LHCN-M2 (cell line): ENCODE measurements at regions not wholly inside any gene's neighbourhood (a gene's known extent, or its start where the extent isn't known, plus 50 kb on each side); places are given as distances from the start of the nearest gene placed in this dataset.
"Not testable (repeated sequence)": the region's sequence is repeated elsewhere in the genome, so short reads cannot be mapped to it uniquely, and the experiment has no call there.

Experiments
- DNase-seq: peaks from one replicate; pipeline ENCODE4 v3.0.0-alpha.2; 2012; ENCODE audit warnings: low read depth

DNA sequence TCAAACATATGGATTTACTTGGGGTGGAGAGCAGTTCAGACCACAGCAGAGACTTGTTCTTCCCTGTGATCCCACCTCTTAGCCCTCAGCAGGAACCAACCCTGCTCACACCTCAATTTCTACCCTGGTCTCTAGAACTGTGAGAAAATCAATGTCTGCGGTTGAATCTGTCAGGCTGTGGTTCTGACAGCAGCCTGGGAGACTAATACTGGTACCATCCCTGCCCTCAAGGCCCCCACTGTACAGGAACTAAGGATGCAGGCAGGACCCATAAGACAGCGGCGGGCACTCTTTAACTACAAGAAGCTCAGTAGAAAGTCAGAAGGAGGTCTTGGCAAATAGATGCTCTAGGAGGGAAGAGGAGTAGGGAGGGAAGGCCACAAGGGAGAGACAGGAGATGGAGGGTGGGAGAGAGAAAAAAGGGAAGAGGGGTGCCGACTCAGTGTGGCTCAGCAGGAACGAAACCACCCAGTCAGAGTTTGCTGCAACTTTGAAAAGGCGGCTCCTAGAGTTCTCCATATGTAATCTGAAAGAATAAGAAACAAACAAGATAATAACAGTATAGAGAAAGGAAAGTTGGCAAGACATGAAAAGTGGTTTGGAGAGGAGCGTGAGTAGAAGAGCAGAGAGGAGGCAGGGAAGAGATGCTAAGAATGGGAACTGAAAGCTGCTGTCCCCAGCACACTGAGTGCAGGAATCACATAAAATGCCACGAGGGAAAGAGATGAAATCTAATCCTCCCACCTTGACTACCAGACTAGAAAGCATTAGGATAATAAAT is 323.9 kb upstream of the ID2 start:
- no peak for DNase-seq

DNA sequence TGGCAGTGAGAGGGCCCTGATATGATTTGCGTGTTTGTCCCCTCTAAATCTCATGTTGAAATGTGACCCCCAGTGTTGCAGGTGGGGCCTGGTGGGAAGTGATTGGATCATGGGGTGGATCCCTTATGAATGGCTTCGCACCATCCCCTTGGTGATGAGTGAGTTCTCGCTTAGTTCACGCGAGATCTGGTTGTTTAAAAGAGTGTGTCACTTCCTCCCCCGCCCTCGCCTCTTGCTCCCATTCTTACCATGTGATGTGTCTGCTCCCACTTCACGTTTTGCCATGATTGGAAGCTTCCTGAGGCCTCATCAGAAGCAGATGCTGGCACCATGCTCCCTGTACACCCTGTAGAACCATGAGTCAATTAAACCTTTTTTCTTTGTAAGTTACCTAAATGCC is 319.9 kb upstream of the ID2 start:
- no peak for DNase-seq

DNA sequence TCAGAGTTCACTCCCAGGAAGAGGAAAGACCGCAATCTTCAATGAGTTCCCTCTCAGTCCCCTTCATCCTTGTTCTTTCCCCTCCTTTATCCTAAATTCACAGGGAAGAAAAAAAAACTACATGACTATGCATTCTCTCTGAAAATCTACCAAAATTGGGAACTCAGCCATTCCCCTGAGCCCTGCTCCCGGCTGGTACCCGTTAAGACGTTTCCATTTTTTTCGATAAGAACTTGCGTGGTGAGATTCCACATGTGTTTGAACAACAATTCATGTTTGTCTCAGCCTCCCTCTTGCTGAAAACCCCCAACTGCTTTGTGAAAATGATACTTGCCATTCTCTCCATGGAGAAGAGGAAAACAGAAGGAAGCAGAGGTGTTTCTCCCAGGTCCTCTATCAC is 318.7 kb upstream of the ID2 start:
- no peak for DNase-seq

DNA sequence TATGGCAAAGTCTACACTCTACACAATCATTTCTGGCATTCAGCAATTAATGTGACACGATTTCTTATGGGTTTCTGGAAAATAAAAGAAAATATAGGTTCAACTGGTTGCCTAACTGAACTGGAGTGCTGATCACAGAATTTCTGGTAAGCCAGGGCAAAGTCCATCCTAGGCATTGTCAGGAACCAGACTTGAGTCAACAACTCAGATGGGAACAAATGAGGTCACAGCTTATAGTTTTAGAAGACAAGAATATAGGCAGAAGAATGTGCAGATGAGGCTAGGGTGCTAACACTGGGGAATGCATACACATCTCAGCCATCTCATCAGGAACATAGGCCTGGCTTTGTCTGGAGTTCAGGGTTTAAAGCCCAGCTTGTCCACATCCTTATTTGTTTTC is 317.2 kb upstream of the ID2 start:
- DNase-seq, result no peak

DNA sequence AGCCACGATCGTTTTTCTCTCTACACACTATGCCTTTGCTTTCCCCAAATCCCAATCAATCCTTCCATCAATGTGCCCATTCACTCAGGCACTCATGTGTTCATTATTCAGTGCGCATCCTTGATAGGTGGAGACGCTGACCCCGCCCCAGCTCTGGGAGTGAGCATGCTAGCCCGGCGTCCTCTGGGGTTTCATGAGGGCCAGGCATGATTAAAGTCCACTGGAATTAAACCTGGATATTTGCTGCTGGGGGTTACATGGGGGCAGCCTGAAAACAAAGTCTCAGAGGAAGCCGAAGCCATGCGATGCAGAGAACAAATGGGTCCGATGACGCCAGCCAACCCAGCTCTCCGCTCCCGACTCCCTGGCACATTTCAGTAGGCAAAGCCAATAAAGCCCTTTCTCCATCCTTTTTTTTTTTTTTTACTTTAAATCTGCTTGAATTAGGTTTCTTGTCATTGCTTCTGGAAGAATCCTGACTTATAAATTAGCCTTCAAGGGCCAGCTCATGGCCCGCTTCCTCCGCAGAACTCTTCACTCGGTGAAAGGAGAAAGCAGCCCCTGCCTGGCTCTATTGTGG is 316.4 kb upstream of the ID2 start:
- no peak for DNase-seq

DNA sequence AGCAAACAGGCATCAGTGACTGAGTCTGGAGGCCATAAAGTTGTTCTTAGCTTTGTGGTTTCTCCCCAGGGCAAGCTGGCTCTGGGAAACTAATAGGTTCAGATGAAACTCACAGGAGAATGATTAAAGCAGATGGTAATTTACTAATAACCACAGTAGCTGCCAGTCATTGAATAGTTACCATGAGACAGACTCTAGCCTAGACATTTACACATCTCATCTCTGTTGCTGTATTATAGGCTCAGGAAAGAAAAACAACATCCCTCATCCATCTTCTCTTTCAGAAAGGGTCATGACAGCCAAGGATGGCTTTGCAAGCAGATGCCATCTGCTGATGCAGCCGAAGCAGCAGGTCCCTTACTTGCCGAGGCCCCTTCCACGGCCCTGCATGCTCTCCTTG is 314.0 kb upstream of the ID2 start:
- no peak for DNase-seq

DNA sequence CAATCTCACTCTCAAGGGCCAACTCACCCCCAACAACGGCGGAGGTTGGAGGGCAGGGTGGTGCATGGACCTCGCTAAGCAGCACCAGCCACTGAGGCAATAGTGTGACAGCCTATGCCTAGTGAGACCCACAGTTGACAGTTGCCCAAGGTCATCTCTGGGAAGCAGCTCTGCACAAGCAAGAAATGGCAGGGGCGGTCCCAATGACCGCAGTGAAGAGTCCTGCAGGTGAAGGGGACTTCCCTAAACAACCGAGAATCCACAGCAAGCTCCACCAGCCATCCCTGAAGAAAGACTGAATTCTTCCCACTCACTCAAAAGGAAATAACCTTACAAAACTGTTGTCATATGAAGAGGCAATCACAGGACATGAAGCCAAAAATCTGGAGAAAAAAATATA is 313.4 kb upstream of the ID2 start:
- DNase-seq, result no peak

DNA sequence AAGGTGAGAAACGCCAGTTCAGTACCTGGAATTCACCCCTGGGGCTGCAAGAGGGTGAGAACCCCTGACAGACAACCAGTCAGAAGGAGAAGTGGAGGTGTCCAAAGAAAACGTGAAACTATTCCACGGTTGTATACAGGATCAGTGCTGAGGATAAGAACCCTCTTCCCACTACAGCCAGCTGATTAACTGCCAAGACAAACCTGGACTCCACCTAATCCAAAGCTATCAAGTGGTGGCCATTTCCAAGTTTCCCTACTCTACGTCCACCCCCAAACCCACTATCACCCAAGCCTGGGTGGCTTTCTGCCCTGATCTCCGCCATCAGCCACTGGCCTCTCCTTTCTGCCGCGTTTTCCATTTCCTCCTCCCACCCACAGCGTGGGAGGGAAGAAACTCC is 312.3 kb upstream of the ID2 start:
- DNase-seq, result no peak

DNA sequence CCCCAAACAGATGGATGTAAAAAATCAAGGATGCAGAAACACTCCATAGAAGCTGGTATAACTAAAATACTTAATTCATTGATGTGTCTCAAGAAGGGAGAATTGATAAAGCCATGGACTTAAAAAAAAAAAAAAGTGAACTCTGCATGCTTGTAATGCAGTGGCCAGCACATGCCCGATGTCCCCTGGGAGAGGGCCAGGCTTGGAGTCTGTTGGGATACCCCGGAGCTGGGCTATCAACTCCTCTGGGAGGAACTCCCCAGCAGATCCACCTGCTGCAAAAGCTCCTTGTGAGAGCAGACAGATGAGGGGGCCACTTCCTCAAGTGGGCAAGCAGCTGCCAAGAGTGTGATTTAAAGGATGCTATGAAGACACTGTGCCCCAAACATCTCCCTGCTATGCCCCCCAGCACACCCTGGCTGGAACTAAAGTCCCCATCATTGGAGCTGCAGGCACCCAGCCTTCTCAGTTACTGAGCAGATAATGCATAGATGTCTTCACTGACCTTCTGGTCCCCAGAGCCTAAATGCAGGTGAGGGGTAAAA is 311.5 kb upstream of the ID2 start:
- no peak for DNase-seq

DNA sequence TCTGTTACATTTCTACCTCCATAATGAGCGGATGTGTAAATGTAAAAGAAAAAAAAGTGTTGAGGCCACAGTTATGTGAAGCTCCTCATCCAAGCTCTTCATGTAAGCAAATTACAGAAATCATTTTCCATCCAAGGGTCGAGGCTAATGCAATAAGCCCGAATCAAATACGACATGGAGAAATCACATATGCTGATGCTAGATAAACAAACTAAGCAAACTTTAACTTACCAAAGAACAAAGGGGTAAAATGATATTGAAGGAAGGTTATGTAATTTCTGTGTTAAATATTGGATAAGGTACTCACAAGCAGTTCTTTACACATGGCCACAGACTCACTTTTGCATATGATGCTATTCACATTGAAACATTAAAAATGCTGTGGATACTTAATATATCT is 310.2 kb upstream of the ID2 start:
- DNase-seq, result no peak

DNA sequence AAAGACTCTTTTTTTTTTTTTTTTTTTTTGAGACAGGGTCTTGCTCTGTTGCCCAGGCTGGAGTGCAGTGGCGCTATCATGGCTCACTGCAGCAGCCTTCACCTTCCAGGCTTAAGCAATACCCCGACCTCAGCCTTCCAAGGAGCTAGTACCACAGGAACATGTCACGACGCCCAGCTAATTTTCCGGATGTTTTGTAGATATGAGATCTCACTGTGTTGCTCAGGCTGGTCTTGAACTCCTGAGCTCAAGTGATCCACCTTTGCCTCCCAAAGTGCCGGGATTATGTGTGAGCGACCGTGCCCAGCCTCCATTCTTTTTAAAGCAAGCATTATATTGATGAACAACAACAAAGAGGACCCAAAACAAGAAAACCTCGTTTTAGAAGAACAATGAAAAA is 307.1 kb upstream of the ID2 start:
- no peak for DNase-seq

DNA sequence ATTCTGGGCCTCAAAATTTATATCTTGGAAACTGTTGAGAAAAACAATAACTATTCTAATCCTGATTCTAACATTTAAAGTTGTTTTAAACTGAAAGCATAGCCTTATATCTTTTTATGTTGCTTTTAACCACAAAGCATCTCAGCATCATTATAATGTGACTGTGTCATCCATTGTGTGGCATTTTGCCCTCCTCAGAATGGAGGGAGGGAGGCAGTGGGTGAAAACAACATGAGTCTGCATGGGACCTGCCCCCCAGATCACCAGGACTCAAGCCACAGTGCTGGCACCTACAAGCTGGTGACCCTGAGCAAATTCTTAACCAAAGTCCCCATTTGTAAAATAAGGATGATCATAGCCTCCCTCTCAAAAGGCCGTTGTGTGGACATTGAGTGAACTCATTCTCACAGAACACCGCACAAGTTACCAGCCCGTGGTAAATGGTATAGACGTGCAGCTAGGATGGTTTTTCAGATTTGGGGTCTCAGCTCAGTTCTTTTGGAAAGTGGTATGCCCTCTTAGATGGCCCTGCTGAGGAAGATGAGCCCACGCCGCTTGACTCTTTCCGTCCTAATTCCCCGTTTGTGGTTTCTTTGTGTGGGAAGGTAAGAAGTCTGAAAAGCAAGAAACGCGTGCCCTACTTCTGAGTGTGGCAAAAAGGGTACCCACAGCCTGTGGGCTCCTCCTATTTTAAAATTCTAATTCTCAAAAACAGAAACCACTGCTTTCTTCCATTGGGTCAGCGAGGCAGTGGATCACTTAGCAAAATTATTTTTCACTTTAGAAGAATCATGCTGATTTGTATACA is 305.0 kb upstream of the ID2 start:
- peak; percentile 4 for DNase-seq

DNA sequence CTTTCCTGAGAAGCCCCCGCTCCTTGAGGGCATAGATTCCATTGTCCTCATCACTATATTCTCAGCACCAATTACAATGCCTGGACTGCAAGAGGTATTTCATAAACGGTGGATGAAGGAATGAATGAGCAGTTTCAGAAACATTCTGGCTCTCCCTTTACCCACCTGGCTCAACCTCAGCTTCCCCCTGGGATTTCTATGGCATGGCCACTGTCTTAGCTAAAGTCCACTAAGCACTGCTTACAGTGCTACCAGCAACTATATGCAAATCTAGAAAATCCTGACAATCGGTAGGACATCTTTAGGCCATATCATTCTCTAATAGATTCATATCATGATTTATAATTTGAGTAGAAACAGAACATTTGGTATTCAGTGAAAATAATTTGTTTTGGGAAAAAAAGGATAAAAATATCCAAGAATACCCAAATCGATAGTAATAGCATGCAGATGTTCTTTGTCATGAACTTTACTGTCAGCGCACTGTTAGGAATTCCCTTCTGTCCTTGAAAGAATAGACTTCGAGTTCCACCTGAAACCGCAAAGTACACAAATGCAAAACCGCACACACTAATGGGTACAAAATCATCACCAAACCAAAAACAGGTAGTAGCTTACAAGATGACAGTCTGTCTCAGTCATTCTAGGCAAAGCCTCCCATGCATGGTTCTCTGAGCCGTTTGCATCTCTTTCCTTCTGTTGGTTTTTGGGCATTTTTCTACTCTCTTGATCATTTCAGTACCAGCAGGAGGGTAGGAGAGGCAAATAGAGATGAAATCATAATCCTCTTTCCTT is 303.6 kb upstream of the ID2 start:
- DNase-seq, result no peak

DNA sequence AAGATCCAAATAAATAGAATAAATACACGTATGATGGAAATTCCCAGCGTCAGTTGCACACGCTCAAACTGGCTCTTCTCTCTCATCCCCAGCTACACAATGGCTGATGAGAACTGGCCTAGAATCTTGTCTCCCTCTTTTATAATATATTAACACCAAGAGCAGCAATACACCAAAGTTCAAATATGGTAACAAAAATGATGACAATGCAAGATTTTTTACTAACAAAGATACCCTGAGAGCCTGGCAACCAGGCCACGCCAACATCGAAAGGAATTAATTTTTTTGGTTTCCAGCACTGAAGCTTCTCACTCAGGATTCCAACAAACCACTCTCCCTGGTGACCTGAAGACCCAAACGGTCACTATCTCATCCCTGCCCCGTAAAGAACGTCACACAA is 302.7 kb upstream of the ID2 start:
- DNase-seq, result no peak

DNA sequence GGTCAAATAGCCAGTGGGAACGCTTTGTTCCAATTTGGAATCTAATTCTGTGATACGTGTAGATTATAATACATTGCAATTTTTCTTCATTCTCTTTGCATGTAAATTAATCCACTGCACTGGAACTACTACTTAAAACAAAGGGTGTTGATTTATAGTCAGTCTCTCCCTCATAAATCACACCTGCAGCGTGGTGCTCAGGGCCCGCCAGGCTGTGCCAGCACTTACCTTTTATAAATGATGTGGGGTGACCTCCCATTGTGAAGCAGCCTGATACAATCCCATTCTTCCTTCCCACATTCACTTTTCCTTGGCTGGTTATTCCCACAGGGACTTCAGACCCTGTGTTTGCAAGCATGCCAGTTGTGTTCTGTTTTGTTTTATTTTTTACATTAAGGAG is 302.3 kb upstream of the ID2 start:
- no peak for DNase-seq

DNA sequence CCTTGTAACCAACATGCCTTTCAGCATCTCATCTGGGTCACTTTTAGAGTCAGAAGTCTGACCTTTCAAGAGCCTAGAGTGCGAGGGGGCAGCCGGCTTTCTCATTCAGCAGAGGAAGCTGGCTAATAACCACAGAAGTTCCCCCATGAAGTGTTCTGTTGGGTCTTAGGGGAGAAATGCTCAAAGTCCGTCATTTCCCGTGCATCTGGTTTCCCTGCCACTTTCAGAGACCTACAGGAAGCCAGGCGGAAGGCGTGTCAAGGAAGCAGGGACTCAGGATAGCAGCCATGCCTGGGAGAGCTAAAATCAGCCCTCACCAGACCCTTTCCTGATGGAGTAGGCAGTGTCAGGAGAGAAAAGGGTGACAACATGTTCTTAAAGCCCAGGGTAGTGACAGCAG is 301.8 kb upstream of the ID2 start:
- DNase-seq, result no peak

DNA sequence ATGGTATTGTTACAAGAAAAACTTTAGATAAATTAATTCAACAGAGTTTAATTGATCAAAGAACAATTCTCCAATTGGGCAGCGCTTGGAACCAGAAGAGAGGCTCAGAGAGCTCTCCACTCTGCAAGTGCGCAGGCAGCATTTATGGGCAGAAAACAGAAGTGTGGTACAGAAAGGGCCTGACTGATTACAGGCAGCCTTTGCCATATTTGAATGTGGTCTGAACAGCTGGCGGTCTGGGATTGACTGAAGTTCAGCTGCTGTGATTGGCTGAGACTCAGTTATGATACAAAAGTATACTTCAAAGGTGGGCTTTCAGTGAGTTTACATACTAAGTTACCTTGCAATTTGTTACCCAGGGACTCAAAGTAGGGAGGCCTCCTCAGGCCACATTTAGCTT is 301.3 kb upstream of the ID2 start:
- no peak for DNase-seq

DNA sequence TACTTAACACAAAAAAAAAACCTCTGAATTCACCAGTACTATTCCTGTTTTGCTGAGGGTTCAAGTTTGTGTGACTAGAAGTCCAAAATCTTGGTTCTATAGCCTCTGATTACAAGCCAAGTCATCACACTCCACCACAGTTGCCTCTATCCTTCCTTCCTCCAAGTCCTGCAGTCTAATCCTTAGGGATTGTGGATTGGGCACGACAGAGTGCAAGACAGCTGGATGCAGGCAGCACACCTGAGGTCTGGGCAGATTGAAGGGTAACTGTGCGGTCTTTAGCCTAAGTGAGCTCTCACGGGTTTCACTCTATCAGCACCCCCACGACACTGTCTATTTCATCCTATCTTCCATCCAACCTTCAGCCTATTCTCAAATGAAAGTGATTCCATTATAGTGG is 299.4 kb upstream of the ID2 start:
- no peak for DNase-seq

DNA sequence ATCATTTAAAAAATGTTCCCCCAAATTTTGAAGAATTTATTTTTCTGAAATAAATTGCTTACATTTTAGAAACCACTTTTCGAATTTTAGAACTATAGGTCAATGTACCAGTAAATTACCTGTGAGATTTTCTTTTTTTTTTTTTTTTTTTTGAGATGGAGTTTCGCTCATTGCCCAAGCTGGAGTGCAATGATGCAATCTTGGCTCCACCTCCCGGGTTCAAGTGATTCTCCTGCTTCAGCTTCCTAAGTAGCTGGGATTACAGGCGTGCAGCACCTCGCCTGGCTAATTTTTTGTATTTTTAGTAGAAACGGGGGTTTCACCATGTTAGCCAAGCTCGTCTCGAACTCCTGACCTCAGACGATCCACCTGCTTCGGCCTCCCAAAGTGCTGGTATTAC is 295.1 kb upstream of the ID2 start:
- DNase-seq, result not testable (repeated sequence)

DNA sequence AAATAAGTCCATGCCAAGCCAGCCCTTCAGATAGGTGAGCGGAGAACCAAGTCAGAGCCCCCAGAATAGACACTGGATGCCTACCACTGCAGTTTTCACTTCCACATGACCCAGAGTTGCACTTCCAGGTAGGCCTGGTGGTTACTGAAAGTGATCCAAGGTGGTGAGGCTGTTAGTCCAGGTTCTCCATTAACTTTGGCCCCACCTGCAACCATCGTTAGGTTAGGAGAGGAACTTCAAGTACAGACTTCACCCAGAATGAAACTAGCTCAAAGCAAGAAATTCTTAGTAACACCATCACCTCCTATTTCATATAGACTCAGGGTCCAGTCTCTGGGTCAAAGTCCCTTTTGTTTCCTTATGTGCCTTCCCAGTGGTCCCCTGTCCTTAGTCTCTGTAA is 293.1 kb upstream of the ID2 start:
- DNase-seq, result no peak

DNA sequence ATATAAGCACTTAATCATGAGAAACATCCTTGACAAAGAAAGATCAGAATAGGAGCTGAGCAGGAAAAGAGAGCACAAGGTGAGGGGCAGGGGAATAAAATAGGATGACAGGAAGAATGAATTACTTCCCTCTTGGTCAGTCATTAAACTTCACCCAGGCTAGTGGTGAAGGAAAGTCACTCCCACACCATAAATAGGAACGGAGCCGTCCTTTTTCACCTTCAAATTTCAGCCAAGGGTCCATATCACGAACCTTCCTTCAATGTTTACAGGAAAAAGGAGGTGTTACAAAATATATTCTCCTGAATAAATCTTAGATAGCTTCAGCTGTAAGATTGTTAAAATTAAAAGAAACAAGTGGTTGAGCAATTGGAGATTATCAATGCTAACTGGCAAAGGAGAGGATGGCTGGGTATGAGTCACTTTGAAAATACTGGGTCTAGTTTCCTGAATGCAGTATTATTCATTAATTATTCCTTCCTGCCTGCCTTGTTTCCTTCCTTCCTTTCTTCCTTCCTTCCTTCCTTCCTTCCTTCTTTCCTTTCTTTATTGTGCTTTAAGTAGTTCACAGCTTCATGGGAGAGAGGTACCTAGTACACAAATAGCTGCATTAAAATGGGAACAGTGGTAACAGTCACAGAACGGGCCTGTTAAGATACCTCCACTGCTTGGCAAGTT is 292.3 kb upstream of the ID2 start:
- peak; percentile 8 for DNase-seq
